SW 1271 (cell line): ENCODE measurements at regions not wholly inside any gene's neighbourhood (a gene's known extent, or its start where the extent isn't known, plus 50 kb on each side); places are given as distances from the start of the nearest gene placed in this dataset.
A peak's percentile ranks its signal among the peaks of the same experiment; 100 is the strongest.

Source experiments
- DNase-seq, 2 experiments: peaks; one replicate each; lab custom pipeline; 2025; lab: John Stamatoyannopoulos, UW

DNA sequence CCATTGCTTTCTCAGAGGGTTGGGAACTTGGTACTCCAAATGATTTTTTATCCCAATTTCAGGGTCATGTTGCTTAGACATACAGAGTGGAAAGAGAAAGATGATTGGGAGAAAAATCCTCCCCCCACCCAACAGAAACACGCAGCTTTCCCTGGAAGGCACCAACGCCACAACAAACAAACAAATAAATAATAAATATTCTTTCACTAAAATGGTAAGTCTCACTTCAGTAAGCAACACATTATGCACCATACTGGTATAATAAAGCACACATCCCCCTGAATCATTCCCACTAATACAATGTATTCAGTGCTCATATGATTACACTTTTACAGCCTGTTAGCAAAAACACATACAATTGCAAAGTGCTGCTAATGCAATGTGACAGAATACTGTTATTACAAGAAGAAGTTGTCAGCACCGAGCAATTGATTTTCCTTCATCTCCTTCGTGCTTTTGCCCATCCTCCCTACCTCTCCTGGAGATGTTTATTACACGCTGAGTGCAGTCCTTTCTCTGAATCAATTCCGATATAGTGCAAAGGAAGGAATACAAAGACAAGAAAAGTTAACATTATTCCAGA, 359.9 kb downstream of the TXNL1 start:
- no peak for DNase-seq

DNA sequence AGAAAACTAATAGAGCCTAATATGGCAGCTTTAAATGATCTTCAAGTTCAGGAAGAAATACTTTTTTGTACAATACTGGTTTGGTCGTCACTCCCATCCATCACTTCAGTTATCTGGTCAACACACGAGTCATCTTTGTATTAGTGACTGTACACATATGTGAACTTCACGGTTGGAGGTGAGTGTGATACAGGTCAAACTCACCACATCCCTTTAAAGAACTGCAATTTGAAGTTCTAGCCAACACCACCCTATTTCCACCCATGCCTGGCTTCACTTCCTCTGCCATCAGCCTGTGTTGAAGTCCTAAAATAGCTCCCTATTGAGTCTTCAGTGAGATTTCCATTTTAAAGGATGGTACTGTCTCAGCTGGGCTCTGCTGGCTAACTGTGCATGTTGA, 361.9 kb downstream of the TXNL1 start:
- DNase-seq: no peak

DNA sequence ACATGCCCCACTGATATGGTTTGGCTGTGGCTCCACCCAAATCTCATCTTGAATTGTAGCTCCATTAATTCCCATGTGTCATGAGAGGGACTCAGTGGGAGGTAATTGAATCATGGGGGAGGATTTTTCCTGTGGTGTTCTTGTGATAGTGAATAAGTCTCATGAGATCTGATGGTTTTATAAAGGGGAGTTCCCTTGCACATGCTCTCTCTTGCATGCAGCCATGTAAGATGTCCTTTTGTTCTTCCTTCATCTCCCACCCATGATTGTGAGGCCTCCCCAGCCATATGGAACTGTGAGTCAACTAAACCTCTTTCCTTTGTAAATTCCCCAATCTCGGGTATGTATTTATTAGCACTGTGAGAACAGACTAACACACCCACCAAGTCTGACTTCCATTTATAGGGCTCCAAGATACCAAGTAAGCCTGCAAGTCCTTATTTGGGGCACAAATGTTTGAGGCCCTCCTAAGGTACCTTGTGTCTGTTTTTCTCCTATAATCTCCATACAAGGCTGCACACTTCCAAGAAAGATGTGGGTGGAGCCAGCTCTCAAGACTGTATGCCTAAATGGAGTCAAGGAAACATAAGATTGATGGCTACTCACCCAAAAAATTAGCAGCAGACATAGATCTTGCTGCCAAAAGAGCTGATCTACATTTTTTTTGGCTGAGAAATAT, 364.7 kb downstream of the TXNL1 start:
- no peak for DNase-seq

DNA sequence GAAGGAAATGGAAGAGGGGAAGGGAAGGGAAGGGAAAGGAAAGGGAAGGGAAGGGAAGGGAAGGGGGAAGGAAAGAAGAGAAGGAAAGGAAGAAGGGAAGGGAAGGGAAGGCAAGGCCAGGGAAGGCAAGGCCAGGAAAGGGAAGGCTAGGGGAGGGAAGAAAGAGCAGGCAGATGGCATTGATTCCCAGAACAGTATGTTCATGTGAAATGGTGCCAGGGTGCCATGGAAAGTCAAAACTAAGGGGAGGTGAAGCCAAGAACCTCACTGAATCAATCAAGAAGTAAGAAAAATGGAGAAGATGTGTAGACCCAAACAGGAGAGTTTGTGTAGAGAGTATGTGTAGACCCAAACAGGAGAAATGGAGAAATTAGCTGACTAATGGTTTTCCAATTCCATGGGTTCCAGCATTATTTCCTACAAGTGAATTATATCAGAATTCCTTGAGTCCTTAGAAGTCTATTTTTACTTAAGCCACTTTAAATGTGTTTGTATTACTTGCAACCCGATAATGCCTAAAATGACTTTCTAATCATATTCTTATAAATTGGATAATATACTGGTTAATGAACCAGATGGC, 367.6 kb downstream of the TXNL1 start:
- no peak for DNase-seq

DNA sequence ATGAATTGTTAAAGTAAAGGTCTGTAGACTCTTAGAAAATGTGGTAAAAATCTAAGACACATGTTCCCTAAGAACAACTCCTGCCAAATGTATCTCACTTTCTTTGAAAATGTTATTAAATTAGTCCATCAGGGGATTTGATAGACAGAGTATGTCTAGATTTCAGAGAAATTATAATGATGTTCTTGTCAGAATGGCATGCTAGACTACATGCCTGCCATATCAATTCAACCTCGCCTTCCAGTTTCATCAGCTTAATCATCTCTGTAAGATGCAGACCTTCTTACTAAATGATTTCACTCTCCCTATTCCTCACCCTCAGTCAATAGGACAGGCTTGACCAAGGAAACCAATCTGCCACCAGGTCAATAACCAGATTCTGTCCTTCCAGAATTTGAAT, 368.4 kb downstream of the TXNL1 start:
- DNase-seq: no peak

DNA sequence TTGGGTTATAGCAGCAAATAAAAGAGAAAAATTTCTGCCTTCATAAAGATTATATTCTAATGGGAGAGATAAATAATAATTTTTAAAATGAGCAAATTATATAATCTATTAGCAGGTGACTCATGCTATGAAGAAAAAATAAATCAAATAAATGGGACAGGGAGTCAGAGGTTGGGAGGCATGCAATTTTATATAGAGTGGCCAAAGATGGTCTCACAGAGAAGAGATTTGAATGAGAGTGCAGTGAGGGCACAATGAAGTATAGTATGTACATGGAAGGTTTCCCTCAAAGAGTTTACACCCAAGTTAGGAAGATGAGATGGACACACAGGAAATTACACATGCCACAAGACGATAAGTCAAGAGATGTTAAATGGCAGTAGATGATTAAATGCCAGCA, 369.4 kb downstream of the TXNL1 start:
- no peak for DNase-seq

DNA sequence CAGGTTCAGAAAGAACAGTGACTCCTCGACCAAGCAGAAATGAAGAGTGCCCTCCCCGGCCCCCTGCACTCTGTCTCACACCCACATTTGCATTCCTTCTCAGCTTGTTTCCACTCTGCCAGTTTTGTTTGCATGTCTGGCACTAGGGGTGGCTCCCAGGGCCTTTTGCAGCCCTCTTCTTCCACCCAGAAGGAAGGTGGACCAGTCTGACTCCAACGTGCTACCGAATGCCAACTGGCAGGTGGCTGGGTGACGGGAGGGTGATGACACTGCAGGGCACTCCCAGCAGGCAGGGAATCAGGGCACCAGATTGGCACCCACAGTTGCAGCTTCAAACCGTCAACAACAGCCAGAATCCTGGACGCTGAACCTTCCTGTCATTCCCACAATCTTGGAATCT, 371.1 kb downstream of the TXNL1 start:
- no peak for DNase-seq

DNA sequence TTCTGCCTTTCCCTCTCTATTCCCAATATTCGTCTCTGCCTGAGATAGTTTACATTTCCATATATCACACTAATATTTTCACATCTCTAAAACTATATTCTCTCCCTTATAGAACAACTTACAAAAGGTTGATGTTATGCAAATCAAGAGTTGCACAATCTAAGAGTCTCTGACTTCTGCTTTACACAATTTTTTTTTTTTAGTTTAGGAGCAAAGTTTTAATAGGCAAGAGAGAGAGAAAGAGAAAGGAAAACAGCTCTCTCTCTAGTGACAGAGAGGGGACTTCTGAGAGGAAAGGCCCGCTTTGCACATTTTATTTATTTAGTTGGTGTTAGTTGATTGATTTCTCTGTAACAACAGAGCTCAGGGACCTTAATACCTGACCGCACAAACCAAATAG, 380.2 kb downstream of the TXNL1 start:
- no peak for DNase-seq

DNA sequence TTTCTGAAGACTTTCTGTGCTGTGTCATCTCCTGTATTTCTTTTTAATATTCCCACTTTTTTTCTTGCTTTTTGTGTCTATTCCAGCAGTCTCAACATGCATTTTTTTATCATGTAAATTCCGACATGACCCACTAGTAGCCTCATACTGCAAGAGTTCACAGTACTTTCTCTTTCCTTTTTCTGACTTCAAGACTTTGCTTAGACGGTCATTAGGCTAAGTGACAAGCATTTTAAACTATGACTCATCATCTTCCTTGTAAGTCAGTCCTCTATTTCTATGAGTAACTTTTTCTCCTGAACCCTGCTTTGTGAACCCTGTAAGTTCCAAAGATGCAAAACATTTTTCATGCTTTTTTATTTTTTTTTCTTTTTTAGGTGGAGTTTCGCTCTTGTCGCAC, 381.2 kb downstream of the TXNL1 start:
- no peak for DNase-seq

DNA sequence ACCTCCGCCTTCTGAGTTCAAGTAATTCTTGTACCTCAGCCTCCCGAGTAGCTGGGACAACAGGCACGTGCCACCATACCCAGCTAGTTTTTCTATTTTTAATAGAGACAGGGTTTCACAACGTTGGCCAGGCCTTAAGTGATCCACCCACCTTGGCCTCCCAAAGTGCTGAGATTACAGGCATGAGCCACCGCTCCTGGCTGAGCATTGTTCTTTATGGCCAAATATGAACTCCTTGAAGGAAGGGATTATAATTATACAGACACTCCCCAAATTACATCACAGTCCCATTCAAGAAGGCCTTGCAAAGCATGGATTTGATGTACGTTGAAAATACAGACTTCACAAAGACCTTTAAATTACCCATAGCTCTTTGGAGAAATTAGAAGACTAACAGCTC, 381.7 kb downstream of the TXNL1 start:
- DNase-seq: no peak

DNA sequence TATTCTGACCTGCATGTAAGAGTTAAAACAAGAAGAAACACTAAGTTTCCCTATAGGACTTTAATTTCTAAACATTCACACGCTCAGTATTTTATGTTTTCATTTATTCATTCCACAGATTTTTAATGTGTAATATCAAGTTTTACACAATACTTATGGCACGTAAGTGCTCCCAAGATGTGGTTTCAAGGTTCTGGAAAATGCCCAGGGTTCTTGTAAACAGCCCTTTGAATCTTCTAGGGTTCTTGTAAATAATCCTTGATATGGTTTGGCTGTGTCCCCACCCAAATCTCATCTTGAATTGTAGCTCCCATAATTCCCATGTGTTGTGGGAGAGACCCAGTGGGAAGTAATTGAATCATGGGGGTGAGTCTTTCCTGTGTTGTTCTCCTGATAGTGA, 383.0 kb downstream of the TXNL1 start:
- DNase-seq: no peak

DNA sequence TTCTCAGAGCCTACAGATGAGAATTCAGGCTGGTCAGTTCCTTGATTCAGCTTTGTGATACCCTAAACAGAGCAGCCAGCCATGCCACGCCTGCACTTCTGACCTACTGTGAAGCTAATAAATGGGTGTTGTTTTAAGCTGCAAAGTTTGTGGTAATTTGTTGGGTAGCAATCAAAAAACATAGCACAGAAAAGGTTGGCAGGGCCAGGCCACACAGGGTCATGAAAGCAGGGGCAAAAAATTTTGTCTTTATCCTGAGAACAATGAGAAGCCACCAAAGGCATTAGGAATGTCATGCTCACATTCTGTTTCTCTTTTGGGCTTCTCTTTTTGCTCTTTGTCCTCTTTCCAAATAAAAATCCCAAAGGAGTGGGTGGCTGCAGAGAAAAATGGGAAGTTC, 385.9 kb downstream of the TXNL1 start:
- no peak for DNase-seq

DNA sequence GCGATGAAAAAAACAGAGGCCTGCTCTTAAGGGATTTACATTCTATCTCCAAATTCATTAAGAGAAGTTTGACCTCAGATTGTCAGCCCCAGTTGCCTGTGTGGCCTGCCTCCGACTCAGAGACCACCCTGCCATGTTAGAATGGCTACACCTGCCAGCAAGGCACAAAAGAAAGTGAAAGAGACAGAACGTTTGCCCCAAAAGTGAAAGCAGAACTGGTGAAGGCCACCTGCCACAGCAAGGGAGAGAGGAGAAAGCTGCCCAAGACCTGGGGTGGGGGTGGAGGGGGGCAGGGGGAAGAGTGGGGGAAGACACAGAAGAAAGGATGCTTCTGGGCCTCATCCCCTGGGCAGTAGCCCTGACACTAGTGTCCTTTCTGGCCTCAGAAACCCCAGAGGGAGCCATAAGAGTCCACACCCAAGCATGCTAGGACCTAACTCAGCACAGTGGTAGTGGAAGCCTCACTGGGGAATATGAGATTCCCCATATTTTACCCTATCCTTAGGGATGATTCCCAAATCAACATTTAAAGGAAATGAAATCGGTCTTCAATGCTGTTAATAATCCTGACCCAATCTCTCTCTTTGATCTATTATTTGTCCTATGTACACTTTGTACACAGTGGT, 389.7 kb downstream of the TXNL1 start:
- no peak for DNase-seq

DNA sequence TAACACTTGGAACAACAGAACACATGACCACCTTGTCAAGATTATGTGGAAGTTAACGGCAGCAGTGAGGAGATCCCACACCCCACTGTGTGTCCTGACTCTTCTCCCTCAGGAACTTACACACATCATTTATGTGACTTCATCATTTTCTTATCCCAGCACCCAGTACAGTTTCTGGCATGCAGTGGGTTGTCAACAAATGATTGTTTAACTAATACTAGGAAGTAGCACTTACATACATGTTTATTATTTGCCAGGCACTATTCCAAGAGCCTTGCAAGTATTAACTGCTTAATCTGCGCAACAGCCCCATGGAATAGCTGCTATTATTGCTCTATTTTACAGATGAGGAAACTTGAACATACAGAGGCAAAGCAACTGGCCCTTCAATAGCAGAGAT, 391.5 kb downstream of the TXNL1 start:
- no peak for DNase-seq

DNA sequence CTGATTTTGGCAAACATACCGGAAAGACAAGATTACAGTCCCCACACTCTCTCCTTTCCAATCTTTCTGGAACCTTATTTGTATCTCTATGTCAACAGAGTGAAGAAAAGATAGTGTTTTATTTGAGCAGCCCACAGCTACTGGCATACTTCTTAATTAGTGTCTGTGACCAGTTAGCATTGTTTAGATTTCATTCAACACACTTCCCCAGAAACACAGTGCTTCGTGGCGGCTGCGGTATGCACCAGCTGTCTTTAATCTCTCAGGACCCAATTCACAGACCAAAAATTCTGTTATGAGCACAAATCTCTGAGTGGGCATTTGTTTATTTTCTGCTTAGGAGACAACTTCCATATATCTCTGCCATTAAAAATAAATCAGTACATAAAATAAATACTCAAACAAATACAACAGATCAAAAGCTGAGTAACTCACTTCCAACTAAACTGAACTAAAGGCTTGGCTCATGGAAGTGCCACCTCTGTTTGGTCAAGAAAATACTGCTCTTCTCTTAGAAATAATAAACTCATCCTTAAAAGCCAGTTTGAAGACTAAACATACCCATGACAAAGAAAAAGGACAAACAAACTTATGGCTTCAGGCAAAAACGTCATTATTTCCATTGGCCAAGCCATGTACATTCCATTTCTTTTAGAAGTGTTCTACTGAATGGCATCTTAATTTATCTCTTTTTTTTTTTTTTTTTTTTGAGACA, 392.4 kb downstream of the TXNL1 start:
- no peak for DNase-seq

DNA sequence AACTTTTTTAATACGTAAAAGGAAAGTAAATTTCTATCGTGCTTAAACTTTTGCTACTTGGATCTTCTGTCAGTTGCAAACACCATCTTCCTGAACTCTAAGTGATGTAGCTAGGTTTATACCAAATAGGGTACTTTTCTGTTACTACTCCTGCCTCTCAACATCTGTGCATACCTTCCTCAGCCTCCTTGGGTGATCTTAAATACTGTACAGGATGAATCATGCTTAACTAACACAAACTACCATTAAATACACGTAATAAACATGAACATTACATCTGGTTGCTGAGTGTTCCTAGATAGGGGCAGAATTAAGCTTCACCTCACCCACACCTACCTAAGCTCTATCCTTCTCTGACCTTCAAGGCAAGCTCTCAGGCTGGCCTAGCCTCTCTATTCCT, 398.0 kb downstream of the TXNL1 start:
- DNase-seq: no peak

DNA sequence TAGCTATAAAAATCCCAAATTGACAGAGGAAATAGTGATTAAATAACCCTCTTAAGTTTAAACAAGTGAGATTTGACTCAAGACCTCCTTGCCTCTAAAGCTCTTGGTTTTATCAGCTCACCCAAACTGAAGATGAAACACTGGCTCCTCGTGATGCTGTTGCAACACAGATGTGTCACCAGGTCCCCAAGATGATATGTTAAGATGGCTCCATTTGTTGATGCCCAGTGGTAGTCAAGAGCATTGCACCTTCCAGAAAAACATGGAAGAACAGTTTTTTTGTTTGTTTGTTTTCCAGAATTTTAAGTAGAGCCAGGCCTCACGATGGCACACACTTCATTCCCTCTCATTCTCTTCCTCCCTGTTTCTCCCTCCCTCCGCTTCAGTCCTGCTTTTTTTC, 399.8 kb downstream of the TXNL1 start:
- peak in 1 of 2 experiments; percentile 2 for DNase-seq

DNA sequence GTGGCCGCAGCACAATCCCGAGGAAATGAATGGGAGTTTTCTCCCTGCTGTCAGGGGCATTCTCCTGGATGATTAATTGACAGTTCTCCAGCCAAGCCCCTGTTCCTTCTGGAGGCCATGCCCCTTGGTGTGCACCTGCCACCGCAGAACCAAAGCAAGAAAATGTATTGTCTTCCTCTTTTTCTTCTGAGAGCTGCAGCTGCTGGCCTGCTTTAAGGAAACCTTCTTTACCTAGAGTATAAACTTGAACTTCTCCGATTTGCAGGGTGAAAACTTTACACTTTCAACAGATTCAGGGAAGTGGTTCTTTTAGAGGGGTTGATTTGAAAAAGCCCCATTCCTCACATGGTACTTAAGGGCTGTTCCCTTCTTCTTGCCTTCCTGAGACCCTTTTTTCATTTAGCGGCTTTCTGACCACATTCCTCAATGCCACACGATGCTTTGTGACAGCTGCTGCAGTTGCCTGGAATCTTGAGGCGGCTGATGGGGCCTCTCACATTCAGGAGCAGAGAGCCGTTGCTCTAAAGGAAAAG, 402.8 kb downstream of the TXNL1 start:
- no peak for DNase-seq

DNA sequence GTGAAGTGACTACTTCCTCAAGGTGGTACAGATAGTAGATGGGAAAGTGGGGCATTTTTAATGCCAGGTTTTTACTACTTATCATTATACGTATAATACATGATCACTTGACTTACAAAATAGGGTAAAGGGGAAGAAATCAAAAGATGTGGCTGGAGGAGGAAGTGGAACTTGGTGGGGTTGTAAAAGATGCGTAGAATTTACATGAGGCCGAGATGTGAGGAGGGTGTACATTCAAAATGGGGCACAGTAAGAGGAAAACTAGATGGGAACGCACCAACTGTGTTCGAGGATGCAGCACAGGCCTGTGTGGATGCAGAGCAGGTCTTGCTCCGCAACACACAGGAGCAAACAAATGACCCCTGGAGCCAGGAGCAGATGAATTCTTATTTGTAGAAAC, 403.3 kb downstream of the TXNL1 start:
- no peak for DNase-seq

DNA sequence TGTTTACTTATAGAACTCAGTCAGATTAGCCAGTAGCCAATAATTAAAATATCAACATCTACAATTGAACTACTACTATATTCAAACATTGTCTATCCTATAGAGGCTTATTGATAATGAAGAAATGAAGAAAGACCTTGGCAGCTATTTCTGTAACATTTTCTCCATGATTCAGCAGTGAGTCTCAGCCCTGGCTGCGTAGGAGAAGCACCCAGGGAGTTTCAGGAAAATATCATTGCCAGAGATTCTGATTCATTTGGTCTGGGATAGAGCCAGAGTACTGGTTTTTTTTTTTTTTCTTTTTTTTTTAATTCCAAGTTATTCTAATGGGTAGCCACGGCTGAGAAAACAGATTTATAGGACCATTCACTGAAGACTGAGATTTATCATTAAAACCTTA, 404.8 kb downstream of the TXNL1 start:
- no peak for DNase-seq

DNA sequence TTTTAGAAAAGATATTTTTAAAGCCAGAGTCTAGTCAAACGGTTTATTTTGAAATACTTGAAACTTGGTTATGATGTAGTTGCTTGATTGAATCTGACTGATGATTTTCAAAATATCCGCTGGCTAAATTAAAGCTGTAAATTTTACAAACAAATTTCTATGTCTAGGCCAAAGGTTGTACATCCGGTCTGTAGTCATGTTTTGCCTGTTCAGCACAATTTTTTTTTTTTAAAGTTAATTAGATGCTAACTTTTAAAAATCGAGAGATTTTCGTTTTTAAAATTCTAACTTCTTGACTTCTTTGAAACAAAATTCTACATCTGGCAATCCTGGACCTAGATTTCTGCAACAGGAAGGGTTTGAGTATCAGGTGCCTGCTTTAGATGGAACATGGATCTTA, 412.4 kb downstream of the TXNL1 start:
- DNase-seq: no peak
